Stimulated activated CD4-positive, alpha-beta T cell treated with anti-CD3 and anti-CD28 coated beads, TNF-alpha, amount 100 ng/mL, for 24 hours (primary cell): ENCODE measurements at regions not wholly inside any gene's neighbourhood (a gene's known extent, or its start where the extent isn't known, plus 50 kb on each side); places are given as distances from the start of the nearest gene placed in this dataset.
A peak's percentile ranks its signal among the peaks of the same experiment; 100 is the strongest.

Experiments
- DNase-seq, 3 experiments: peaks; one replicate each; pipeline ENCODE4 v3.0.0-alpha.2; 2020; ENCODE audit warnings: low read depth in 3 of 3

- DNase-seq = no peak
Measured at GRCh38 chr5:145708169-145708568, 127.0 kb downstream of the PRELID2 start.

- no peak for DNase-seq
Measured at GRCh38 chr5:145704724-145705123, 130.4 kb downstream of the PRELID2 start.

GRCh38 chr5:145703856-145704255 lies 131.3 kb downstream of the PRELID2 start:
- no peak for DNase-seq

- DNase-seq = no peak
Measured at GRCh38 chr5:145701404-145701803, 133.7 kb downstream of the PRELID2 start.

- no peak for DNase-seq
Measured at GRCh38 chr5:145699846-145700245, 135.3 kb downstream of the PRELID2 start.

- no peak for DNase-seq
Measured at GRCh38 chr5:145697251-145697990, 137.7 kb downstream of the PRELID2 start.

GRCh38 chr5:145689235-145689634 lies 145.9 kb downstream of the PRELID2 start:
- DNase-seq = no peak

- DNase-seq = no peak
Measured at GRCh38 chr5:145687943-145688342, 147.2 kb downstream of the PRELID2 start.

GRCh38 chr5:145685417-145685816 lies 149.7 kb downstream of the PRELID2 start:
- DNase-seq = no peak

GRCh38 chr5:145683431-145683830 lies 151.7 kb downstream of the PRELID2 start:
- DNase-seq = no peak

GRCh38 chr5:145682197-145682899 lies 152.8 kb downstream of the PRELID2 start:
- no peak for DNase-seq

- DNase-seq = peak in 2 of 3 experiments; percentile 1 to 11
Measured at GRCh38 chr5:145681686-145682085, 153.5 kb downstream of the PRELID2 start.

GRCh38 chr5:145681216-145681615 lies 153.9 kb downstream of the PRELID2 start:
- no peak for DNase-seq

- no peak for DNase-seq
Measured at GRCh38 chr5:145680767-145681166, 154.4 kb downstream of the PRELID2 start.

GRCh38 chr5:145680169-145680568 lies 155.0 kb downstream of the PRELID2 start:
- no peak for DNase-seq

GRCh38 chr5:145678255-145678654 lies 156.9 kb downstream of the PRELID2 start:
- no peak for DNase-seq

- no peak for DNase-seq
Measured at GRCh38 chr5:145673786-145674185, 161.4 kb downstream of the PRELID2 start.

GRCh38 chr5:145668714-145669113 lies 166.4 kb downstream of the PRELID2 start:
- DNase-seq = no peak

GRCh38 chr5:145667742-145668141 lies 167.4 kb downstream of the PRELID2 start:
- no peak for DNase-seq

GRCh38 chr5:145666591-145666990 lies 168.6 kb downstream of the PRELID2 start:
- DNase-seq = no peak

GRCh38 chr5:145661737-145662485 lies 173.2 kb downstream of the PRELID2 start:
- no peak for DNase-seq

- DNase-seq = no peak
Measured at GRCh38 chr5:145660897-145661640, 174.1 kb downstream of the PRELID2 start.
